Neural cell (in vitro differentiated cells): ENCODE measurements at regions not wholly inside any gene's neighbourhood (a gene's known extent, or its start where the extent isn't known, plus 50 kb on each side); places are given as distances from the start of the nearest gene placed in this dataset.

ENCODE experiments used
- H2AFZ ChIP-seq: fragments of 200-600, 300-800 bp; sonication (generic), shearing (Covaris generic); 2 replicates; pipeline ENCODE4 v1.6.0; 2014; ENCODE audit warnings: low read depth, mild to moderate bottlenecking, antibody characterized with exemption, low read length, moderate library complexity
- H3F3A ChIP-seq: fragments of 200-600 bp; shearing (Covaris generic); 2 replicates; pipeline ENCODE4 v1.6.1; 2016; ENCODE audit warnings: mild to moderate bottlenecking, moderate library complexity, mixed read lengths, antibody characterized with exemption, low read length; ENCODE audit not compliant: insufficient read depth, poor library complexity, severe bottlenecking
- H3K27ac ChIP-seq: fragments of 200-600, 300-800 bp; sonication (generic), shearing (Covaris generic); 2 replicates; pipeline ENCODE4 v1.5.1; 2014; ENCODE audit warnings: mild to moderate bottlenecking, low read length, moderate library complexity
- H3K27me3 ChIP-seq: fragments of 300-800, 200-600 bp; sonication (generic), shearing (Covaris generic); 2 replicates; pipeline ENCODE4 v1.6.0; 2014; ENCODE audit warnings: mild to moderate bottlenecking, low read depth, low read length, moderate library complexity; ENCODE audit not compliant: insufficient read depth
- H3K36me3 ChIP-seq: fragments of 300-800, 200-600 bp; sonication (generic), shearing (Covaris generic); 2 replicates; pipeline ENCODE4 v1.5.1; 2014; ENCODE audit warnings: mild to moderate bottlenecking, antibody characterized with exemption, low read length, moderate library complexity; ENCODE audit not compliant: insufficient read depth
- H3K4me2 ChIP-seq: fragments of 300-800, 200-600 bp; sonication (generic), shearing (Covaris generic); 2 replicates; pipeline ENCODE4 v1.6.0; 2014; ENCODE audit warnings: mild to moderate bottlenecking, low read length
- H3K4me3 ChIP-seq: fragments of 300-800, 200-600 bp; sonication (generic), shearing (Covaris generic); 2 replicates; pipeline ENCODE4 v1.5.1; 2014; ENCODE audit warnings: mild to moderate bottlenecking, low read length, moderate library complexity
- H3K79me2 ChIP-seq: fragments of 200-600 bp; shearing (Covaris generic); replicated peaks from 2 replicates; pipeline ENCODE4 v1.6.0; 2014; ENCODE audit warnings: mild to moderate bottlenecking, low read length, moderate library complexity; ENCODE audit not compliant: insufficient read depth
- H3K9ac ChIP-seq: fragments of 300-800, 200-600 bp; sonication (generic), shearing (Covaris generic); 2 replicates; pipeline ENCODE4 v1.6.1; 2016; ENCODE audit warnings: mild to moderate bottlenecking, low read length, mixed read lengths
- H3K9me2 ChIP-seq: fragments of 200-600 bp; shearing (Covaris generic); 2 replicates; pipeline ENCODE4 v1.6.1; 2016; ENCODE audit warnings: mild to moderate bottlenecking, low read length, mixed read lengths; ENCODE audit not compliant: insufficient read depth
- H3K9me3 ChIP-seq: fragments of 200-600, 300-800 bp; sonication (generic), shearing (Covaris generic); 2 replicates; pipeline ENCODE4 v1.6.1; 2016; ENCODE audit warnings: mild to moderate bottlenecking, mixed run types, low read length, moderate library complexity, mixed read lengths
- H4K20me1 ChIP-seq: fragments of 200-600 bp; shearing (Covaris generic); 2 replicates; pipeline ENCODE4 v1.6.1; 2016; ENCODE audit warnings: mild to moderate bottlenecking, mixed run types; ENCODE audit not compliant: insufficient read depth
- CTCF ChIP-seq: fragments of 450-650 bp; IDR thresholded peaks from 2 replicates; pipeline ENCODE4 v1.5.1; 2014; ENCODE audit warnings: antibody characterized with exemption, mild to moderate bottlenecking, moderate library complexity; ENCODE audit not compliant: poor library complexity, severe bottlenecking
- EP300 ChIP-seq: fragments of 450-650 bp; conservative IDR thresholded peaks from 2 replicates; pipeline ENCODE4 v1.6.1; 2014; ENCODE audit warnings: antibody characterized with exemption, mild to moderate bottlenecking, moderate library complexity; ENCODE audit not compliant: poor library complexity, severe bottlenecking
- EZH2 ChIP-seq: fragments of 200-600, 300-800 bp; shearing (Covaris generic), sonication (generic); IDR thresholded peaks from 2 replicates; pipeline ENCODE4 v1.6.1; 2014; ENCODE audit warnings: antibody characterized with exemption, low read length, borderline replicate concordance, mild to moderate bottlenecking; ENCODE audit not compliant: insufficient read depth, poor library complexity, severe bottlenecking
- MXI1 ChIP-seq: fragments of 450-650 bp; conservative IDR thresholded peaks from 2 replicates; pipeline ENCODE4 v1.6.1; 2014; ENCODE audit warnings: antibody characterized with exemption, mild to moderate bottlenecking; ENCODE audit not compliant: poor library complexity, severe bottlenecking
- POLR2AphosphoS5 ChIP-seq: IDR thresholded peaks from 2 replicates; pipeline ENCODE4 v1.6.1; 2012
- RAD21 ChIP-seq: fragments of 450-650 bp; conservative IDR thresholded peaks from 2 replicates; pipeline ENCODE4 v1.6.1; 2014; ENCODE audit warnings: antibody characterized with exemption, mild to moderate bottlenecking, moderate library complexity
- REST ChIP-seq: IDR thresholded peaks from 2 replicates; pipeline ENCODE4 v1.6.1; 2012; ENCODE audit warnings: borderline replicate concordance
- SMC3 ChIP-seq: fragments of 450-650 bp; conservative IDR thresholded peaks from 2 replicates; pipeline ENCODE4 v1.6.1; 2014; ENCODE audit warnings: antibody characterized with exemption, mild to moderate bottlenecking, moderate library complexity; ENCODE audit not compliant: poor library complexity
- TAF1 ChIP-seq: IDR thresholded peaks from 2 replicates; pipeline ENCODE4 v1.6.1; 2012; ENCODE audit warnings: low read depth

- no peak overlapping the region for H3K4me2 ChIP-seq
- no peaks in the 10 kb centered on the region for H3K27me3 ChIP-seq
- no peak overlapping the region for H3K27ac ChIP-seq
- H3K36me3 ChIP-seq = no peaks in the 10 kb centered on the region
- H3K4me3 ChIP-seq = no peak overlapping the region
- H3K9ac ChIP-seq = no peak overlapping the region
- no peak overlapping the region for H2AFZ ChIP-seq
- H3K9me3 ChIP-seq = no peaks in the 10 kb centered on the region
- H3F3A ChIP-seq = no peaks in the 10 kb centered on the region
- no peaks in the 10 kb centered on the region for H4K20me1 ChIP-seq
- H3K79me2 ChIP-seq = no peaks in the 10 kb centered on the region
- H3K9me2 ChIP-seq = no peaks in the 10 kb centered on the region
- no peak for TF ChIP-seq REST
- TF ChIP-seq RAD21 = no peak
- TF ChIP-seq TAF1 = no peak
- TF ChIP-seq POLR2AphosphoS5 = no peak
- TF ChIP-seq EP300 = no peak
- no peak for TF ChIP-seq SMC3
- TF ChIP-seq MXI1 = no peak
- TF ChIP-seq EZH2 = no peak
- no peak for TF ChIP-seq CTCF
Observed at GRCh38 chr13:89072979-89073378, 1401.8 kb downstream of the SLITRK5 start.

- Histone ChIP-seq H3K4me2 (no peak overlapping the region), H3K27me3 (no peaks in the 10 kb centered on the region), H3K9me3 (no peaks in the 10 kb centered on the region), H3F3A (no peaks in the 10 kb centered on the region), H3K36me3 (no peaks in the 10 kb centered on the region), H4K20me1 (no peaks in the 10 kb centered on the region), H3K27ac (no peak overlapping the region), H3K79me2 (no peaks in the 10 kb centered on the region), H2AFZ (no peak overlapping the region), H3K9ac (no peak overlapping the region), H3K9me2 (no peaks in the 10 kb centered on the region), H3K4me3 (no peak overlapping the region)
- TF ChIP-seq EZH2 = no peak
- no peak for TF ChIP-seq MXI1
- no peak for TF ChIP-seq SMC3
- TF ChIP-seq EP300 = no peak
- no peak for TF ChIP-seq RAD21
- no peak for TF ChIP-seq CTCF
- TF ChIP-seq TAF1 = no peak
- no peak for TF ChIP-seq POLR2AphosphoS5
- TF ChIP-seq REST = no peak
Observed at GRCh38 chr13:89076622-89077021, 1405.5 kb downstream of the SLITRK5 start.
